Inflammatory macrophage treated with lipopolysaccharide for 4 hours (primary cell): ENCODE measurements at regions not wholly inside any gene's neighbourhood (a gene's known extent, or its start where the extent isn't known, plus 50 kb on each side); places are given as distances from the start of the nearest gene placed in this dataset.

Experiments used
- DNase-seq: peaks from one replicate; pipeline ENCODE4 v3.0.0-alpha.2; 2020

- no peak for DNase-seq
Observed at GRCh38 chr17:12296209-12296625, 275.5 kb downstream of the MAP2K4 start.

DNA sequence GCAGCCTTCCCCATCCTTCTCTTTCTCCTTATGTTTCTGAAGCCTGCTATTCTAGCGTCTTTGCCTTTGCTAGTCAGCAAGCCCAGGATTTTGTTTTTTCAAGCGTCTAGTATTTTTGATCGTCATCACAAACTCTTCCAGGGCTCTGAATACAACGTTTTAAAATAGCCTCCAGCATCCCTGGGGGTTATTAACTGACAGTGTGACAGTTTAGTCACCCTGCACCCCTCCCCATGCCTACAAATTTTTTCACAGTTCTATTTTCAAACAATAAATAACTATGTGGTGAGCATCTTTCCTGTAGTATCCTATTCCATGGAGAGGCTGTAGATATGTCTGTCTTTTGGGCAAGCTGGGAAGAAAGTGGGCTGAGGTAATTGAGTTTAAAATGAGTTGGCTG is 280.9 kb downstream of the MAP2K4 start:
- DNase-seq = no peak

- no peak for DNase-seq
Observed at GRCh38 chr17:12302711-12303110, 282.0 kb downstream of the MAP2K4 start.

DNA sequence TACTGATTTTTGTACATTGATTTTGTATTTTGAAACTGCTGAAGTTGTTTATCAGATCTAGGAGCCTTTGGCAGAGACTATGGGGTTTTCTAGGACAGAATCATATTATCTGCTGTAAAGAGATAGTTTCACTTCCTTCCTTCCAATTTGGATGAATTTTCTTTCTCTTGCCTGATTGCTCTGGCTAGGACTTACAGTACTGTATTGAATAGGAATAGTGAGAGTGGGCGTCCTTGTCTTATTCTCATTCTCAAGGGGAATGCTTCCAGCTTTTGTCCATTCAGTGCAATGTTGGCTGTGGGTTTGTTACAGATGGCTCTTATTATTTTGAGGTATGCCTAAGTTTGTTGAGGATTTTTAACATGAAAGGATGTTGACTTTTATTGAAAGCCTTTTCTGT is 290.1 kb downstream of the MAP2K4 start:
- DNase-seq = no peak

DNA sequence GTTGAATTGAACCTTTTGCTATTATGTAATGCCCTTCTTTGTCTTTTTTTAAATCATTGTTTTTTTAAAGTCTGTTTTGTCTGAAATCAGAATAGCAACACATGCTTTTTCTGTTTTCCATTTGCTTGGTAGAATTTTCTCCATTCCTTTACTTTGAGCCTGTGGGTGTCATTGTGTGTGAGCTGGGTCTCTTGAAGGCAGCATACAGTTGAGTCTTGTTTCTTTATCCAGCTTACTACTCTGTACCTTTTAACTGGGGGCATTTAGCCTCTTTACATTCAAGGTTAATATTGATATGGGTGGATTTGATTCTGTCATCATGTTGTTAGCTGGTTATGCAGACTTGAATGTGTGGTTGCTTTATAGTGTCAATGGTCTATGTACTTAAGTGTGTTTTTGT is 292.0 kb downstream of the MAP2K4 start:
- no peak for DNase-seq

GRCh38 chr17:12313786-12314185 is 293.1 kb downstream of the MAP2K4 start:
- DNase-seq = no peak

DNA sequence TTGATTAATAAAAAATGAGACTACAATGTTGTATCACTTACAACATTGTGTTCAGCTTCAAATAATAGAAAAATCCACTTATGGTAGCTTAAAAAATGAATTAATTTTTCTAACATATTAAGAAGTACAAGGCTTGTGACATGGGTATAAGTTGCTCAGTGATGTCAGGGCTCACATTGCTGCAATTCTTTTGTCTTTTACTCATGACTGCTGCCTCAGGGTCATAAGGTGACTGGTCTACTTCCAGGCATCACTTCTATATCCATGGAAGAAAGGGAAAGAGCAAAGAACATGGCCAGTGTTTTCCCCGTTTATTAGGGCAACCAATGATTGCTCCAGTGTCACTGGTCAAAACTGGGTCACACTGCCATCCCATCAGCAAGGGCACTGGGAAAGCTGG is 295.3 kb downstream of the MAP2K4 start:
- no peak for DNase-seq

DNA sequence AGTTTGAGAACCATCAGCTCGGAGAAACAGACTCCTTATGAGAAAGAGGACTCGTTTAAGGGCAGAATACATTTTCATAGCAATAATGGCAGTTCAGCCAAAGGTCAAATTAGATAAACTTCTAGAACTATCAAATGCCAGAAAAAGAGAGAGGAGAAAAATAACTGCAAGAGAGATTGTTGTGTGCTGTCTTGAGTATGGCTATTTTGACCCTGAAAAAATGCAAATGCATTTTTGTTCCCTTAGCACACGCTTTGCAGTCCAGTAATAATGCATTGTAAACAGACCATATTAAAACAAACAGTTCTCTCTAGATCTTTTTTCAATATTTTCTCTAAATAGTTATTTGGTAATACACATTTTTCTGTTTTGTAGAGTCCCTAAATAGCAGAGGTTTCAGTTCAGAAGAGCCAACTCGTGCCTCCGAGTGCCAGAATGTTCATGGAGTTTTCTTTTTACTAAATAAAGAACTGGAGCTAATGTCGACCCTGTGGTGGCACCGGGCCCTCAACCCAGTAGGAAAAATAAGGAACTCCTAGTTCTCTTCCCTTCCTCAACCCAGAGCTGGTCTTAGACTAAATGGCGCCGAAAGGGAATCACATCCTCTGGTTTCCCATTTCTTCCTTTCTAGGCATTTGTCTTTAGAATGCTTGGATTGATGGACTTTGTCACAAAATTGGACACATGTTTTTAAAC is 298.0 kb downstream of the MAP2K4 start:
- DNase-seq = no peak

DNA sequence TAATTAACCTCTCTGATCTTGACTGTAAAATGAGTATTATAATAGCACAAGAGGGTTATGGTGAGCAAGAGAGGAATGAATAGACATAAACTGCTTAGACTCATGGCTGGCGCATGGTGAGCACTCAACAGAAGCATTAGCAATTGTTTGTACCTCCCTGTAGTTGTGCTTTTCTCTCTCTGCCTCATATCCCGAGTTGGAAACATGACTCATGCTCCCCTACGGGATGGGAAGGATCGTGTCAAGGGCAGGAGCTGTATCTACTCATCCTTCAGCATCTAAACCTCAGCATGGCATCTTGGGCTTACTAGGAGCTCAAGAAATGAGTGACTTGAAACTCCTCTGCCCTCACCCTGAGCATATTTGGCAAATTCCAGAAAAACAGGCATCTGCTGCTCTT is 299.6 kb downstream of the MAP2K4 start:
- DNase-seq = no peak

GRCh38 chr17:12328204-12328603 is 307.5 kb downstream of the MAP2K4 start:
- no peak for DNase-seq

DNA sequence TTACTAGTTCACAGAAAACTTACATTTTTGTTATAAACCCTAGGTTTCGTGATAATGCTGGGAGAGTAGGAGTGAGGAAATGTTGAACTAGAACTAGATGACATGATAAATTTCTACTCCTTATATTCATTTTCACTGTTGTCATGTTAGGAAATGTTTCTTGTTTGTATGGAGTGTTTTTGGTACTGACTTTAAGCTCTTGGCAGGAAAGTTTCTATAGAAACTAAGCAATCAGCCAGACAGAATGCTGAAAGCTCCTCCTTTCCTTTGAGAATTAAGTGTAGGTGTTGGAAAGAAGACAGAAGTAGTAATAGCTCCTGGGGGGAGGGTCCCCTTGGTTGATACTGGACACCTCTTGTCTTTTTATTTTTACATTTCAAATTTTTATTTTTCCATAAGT is 309.8 kb downstream of the MAP2K4 start:
- DNase-seq = no peak

GRCh38 chr17:12341328-12341727 is 320.7 kb downstream of the MAP2K4 start:
- no peak for DNase-seq

GRCh38 chr17:12342161-12342560 is 321.5 kb downstream of the MAP2K4 start:
- DNase-seq = no peak

GRCh38 chr17:12342609-12343435 is 322.1 kb downstream of the MAP2K4 start:
- DNase-seq = no peak

DNA sequence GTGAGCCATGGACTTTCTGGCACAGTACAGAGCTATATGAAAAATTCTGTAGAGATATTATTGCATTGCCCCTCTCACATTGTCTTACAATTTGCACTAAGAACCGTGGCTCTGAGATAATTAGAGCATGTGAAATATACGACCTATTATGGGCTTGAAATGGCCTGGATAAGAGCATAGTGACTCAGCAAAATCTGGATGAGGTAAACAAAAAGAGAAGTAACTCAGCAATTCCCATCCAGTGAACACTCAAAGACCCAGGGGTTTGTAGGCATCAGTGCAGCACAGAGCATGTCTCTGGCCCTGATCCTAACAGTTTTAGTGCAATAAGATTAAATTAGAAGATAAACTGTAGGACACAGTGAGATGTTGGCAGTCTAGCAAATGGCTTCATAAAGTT is 317.2 kb upstream of the MYOCD start:
- DNase-seq = no peak

DNA sequence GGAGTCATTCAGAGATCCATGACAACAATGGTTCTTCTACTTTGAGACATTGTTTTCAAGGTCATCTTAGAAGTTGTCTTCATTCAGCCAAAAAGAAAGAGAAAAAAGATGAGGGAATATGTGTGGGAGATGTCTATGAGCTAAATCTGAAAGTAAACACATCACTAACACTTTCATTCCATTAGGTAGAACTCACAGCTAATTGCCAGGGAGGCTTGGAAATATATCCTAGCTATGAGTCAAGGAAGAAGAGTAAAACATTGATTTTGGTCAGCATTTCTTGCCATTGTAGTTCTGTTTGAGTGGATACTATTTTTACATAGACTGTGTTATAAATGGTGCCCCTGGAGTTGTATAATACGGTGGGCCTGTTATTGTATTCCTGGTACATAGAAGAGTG is 316.4 kb upstream of the MYOCD start:
- no peak for DNase-seq

- DNase-seq = no peak
Observed at GRCh38 chr17:12352127-12352526, 313.6 kb upstream of the MYOCD start.

DNA sequence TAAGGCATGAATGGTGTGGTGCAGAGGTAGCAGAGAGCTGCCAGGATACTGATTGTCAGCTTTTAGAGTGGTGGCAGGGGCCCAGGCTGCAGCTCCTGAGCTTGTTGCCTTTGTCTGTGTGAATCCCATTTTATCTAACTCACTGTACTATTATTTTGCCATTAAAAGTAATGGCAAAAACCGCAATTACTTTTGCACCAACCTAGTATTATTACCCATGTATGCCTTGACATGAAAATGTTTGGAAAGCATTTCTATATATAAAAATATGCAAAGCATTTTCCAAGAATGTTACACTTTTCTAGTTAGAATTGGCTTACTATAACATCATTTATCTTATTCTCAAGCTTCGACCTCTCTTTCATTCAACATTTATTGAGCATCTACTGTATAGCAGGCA is 308.1 kb upstream of the MYOCD start:
- DNase-seq = no peak

DNA sequence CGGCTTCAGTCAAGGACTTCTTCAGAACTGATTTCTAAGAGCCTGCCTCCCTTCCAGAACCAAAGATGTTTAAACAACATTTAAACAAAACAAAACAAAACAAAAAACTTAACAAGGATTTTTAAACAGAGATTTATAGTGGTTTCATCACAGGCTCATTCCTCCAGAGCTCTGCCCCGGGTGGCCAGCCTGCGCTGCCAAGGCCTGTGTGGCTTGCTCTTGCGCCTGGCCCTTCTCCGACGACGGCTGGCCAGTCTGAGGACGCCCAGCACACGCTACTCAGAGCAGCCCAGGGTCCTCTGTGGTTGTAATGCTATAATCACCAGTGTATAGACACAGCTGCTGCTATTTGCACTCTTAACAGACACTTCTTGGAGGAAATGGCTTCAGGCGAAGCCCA is 307.2 kb upstream of the MYOCD start:
- DNase-seq = no peak

- no peak for DNase-seq
Observed at GRCh38 chr17:12362853-12363455, 302.7 kb upstream of the MYOCD start.

- DNase-seq = no peak
Observed at GRCh38 chr17:12365805-12366204, 299.9 kb upstream of the MYOCD start.

DNA sequence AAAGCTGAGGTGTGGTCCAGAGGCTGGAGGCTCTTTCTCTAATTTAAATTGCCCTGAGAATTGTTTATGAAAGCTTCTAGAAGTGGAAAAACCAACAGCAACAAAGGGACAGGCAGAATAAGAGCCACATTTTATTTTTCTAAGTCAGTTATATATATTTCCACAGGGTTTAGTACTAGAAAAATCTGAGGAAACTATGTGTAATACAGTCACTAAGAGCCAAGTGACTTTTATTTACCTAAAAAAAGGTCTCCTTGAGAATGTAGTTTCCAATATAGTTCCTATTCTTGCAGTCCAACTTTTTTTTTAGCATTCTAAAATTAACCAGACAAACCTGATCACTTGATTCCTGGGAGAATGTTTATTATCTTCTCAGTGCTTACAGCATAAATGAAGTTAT is 296.6 kb upstream of the MYOCD start:
- DNase-seq = no peak

DNA sequence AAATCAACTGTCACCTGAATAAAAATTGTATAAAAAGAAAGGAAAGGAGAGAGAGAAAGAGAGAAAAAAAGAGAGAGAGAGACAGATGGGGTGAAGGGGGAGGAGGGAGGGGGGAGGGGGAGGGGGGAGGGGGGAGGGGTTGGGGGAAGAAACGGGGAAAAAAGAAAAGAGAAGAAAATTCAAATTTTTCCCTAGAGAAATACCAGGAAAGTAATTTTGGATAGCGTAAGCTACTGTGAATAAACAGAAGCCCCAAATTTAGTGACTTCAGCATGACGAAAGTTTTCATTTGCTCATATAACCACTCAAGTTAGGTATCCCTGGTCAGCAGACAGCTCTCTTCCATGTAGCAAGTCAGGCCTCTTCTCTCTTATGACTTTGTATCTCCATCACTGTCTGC is 289.4 kb upstream of the MYOCD start:
- DNase-seq = no peak

DNA sequence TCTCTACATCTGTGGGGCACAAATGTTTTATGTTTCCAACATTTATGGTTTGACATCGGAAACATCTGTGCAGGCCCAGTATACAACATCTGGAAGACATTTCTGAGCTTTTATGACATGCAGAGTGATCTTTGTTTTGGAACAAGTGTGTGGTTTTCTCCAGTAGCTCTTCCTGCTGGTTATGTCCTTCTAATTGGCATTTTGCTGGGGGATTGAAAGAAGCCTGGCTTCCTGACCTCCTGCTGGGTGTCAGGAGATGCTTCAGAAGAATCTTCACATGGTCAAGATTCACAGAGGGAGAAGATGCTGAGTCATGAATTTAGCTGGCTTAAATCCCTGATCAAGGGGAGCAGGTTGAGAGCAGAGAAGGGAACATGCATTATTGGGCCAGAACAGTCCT is 279.5 kb upstream of the MYOCD start:
- no peak for DNase-seq
